Superior temporal gyrus (tissue), 1 donor: ENCODE measurements at regions not wholly inside any gene's neighbourhood (a gene's known extent, or its start where the extent isn't known, plus 50 kb on each side); places are given as distances from the start of the nearest gene placed in this dataset.
"Not testable (repeated sequence)": the region's sequence is repeated elsewhere in the genome, so short reads cannot be mapped to it uniquely, and the experiment has no call there.

ENCODE experiments used
- DNase-seq: peaks from one replicate; pipeline ENCODE4 v3.0.0-alpha.2; 2016; ENCODE audit errors: extremely low spot score

GRCh38 chr4:128758314-128758922, 51.1 kb upstream of the JADE1 start:
- no peak for DNase-seq

- DNase-seq = no peak
Measured at GRCh38 chr4:128757712-128758111, 51.8 kb upstream of the JADE1 start.

- DNase-seq = no peak
Measured at GRCh38 chr4:128751354-128751753, 58.1 kb upstream of the JADE1 start.

GRCh38 chr4:128741748-128742147, 67.8 kb upstream of the JADE1 start:
- not testable (repeated sequence) for DNase-seq

- DNase-seq = no peak
Measured at GRCh38 chr4:128737098-128737513, 72.4 kb upstream of the JADE1 start.

- no peak for DNase-seq
Measured at GRCh38 chr4:128735714-128736113, 73.8 kb upstream of the JADE1 start.

GRCh38 chr4:128728190-128728589, 81.3 kb upstream of the JADE1 start:
- no peak for DNase-seq

GRCh38 chr4:128727658-128728057, 81.8 kb upstream of the JADE1 start:
- DNase-seq = no peak

GRCh38 chr4:128725405-128726055, 84.0 kb upstream of the JADE1 start:
- no peak for DNase-seq

- no peak for DNase-seq
Measured at GRCh38 chr4:128722911-128723310, 86.6 kb upstream of the JADE1 start.

GRCh38 chr4:128721896-128722295, 87.6 kb upstream of the JADE1 start:
- no peak for DNase-seq

- no peak for DNase-seq
Measured at GRCh38 chr4:128720270-128720669, 89.2 kb upstream of the JADE1 start.

GRCh38 chr4:128718768-128719167, 90.7 kb upstream of the JADE1 start:
- DNase-seq = no peak

- peak; percentile 51 for DNase-seq
Measured at GRCh38 chr4:128716338-128716737, 93.2 kb upstream of the JADE1 start.

GRCh38 chr4:128715616-128716015, 93.9 kb upstream of the JADE1 start:
- DNase-seq = no peak

- DNase-seq = no peak
Measured at GRCh38 chr4:128711361-128711760, 98.1 kb upstream of the JADE1 start.

- no peak for DNase-seq
Measured at GRCh38 chr4:128709268-128709667, 100.2 kb upstream of the JADE1 start.

GRCh38 chr4:128707864-128708263, 101.6 kb upstream of the JADE1 start:
- no peak for DNase-seq

GRCh38 chr4:128703948-128704347, 105.6 kb upstream of the JADE1 start:
- DNase-seq = no peak

GRCh38 chr4:128700659-128701350, 108.7 kb upstream of the JADE1 start:
- no peak for DNase-seq

GRCh38 chr4:128698386-128698785, 111.1 kb upstream of the JADE1 start:
- no peak for DNase-seq

- no peak for DNase-seq
Measured at GRCh38 chr4:128697323-128697722, 112.2 kb upstream of the JADE1 start.

- DNase-seq = no peak
Measured at GRCh38 chr4:128690011-128690410, 119.5 kb upstream of the JADE1 start.
